Activated T-cell treated with anti-CD3 and anti-CD28 coated beads, Interleukin-2, amount 50 U/mL, for 72 hours (primary cell): ENCODE measurements at regions not wholly inside any gene's neighbourhood (a gene's known extent, or its start where the extent isn't known, plus 50 kb on each side); places are given as distances from the start of the nearest gene placed in this dataset.
A peak's percentile ranks its signal among the peaks of the same experiment; 100 is the strongest.
"Not testable (repeated sequence)": the region's sequence is repeated elsewhere in the genome, so short reads cannot be mapped to it uniquely, and the experiment has no call there.

Experiments used
- ATAC-seq, 2 donors: fragments of 150-1000 bp; cut with Tn5 transposase; replicated peaks in 1 of 2; 2 replicates each; pipeline ENCODE4 v1.10.0; 2021; ENCODE audit warnings: moderate library complexity in 2 of 2, mild to moderate bottlenecking in 1 of 2
- DNase-seq, 2 donors: peaks; one replicate each; pipeline ENCODE4 v3.0.0; 2021 to 2022; ENCODE audit warnings: mixed read lengths in 1 of 2
- H3K27ac Mint-ChIP-seq: one replicate; pipeline ENCODE4 v1.8.0; 2022; ENCODE audit warnings: mild to moderate bottlenecking, moderate library complexity, mixed read lengths
- H3K27me3 Mint-ChIP-seq: one replicate; pipeline ENCODE4 v1.8.0; 2022; ENCODE audit warnings: low read depth, mixed read lengths
- H3K36me3 Mint-ChIP-seq, 2 donors: one replicate each; pipeline ENCODE4 v1.8.0; 2022; ENCODE audit warnings: mixed read lengths in 2 of 2, mild to moderate bottlenecking in 1 of 2; ENCODE audit not compliant: insufficient read depth in 2 of 2
- H3K4me1 Mint-ChIP-seq: one replicate; pipeline ENCODE4 v1.8.0; 2022; ENCODE audit warnings: low read depth, mixed read lengths
- H3K4me3 Mint-ChIP-seq, 2 donors: one replicate each; pipeline ENCODE4 v1.8.0; 2022; ENCODE audit warnings: mild to moderate bottlenecking in 2 of 2, mixed read lengths in 2 of 2, moderate library complexity in 2 of 2
- H3K9me3 Mint-ChIP-seq, 2 donors: one replicate each; pipeline ENCODE4 v1.8.0; 2022; ENCODE audit warnings: mixed read lengths in 2 of 2

DNA sequence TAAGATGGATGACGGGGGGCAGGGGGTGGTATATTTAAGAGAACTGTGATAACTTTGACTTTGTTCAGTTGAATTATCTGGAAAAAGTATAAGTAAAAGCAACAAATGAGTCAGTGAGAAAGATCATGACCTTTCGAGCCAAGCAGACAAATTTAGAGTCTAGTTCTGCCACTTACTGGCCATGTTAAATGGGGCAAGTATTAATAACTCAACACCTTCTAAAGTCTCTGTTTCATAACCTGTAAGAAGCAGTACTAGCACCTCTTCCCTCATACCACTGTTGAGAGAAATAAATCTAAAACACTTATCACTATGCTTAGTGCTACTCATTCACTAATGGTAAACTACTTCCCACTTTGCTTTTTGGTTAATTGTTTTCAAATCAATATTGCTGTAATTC, 604.4 kb upstream of the LRRN3 start:
- no peak for DNase-seq
- Mint-ChIP-seq H3K4me3 (no peak overlapping the region), H3K36me3 (peaks cover 0 to 2% of the 10 kb centered on the region in 2 donors), H3K9me3 (peaks cover 0 to 7% of the 10 kb centered on the region in 2 donors), H3K27me3 (no peaks in the 10 kb centered on the region), H3K27ac (no peak overlapping the region), H3K4me1 (no peaks in the 10 kb centered on the region)
- ATAC-seq, result no peak

GRCh38 chr7:110502888-110503465, 588.0 kb upstream of the LRRN3 start:
- DNase-seq (no peak), ATAC-seq (no peak)
- H3K27ac Mint-ChIP-seq, result no peak overlapping the region
- no peaks in the 10 kb centered on the region for H3K27me3 Mint-ChIP-seq
- no peaks in the 10 kb centered on the region for H3K4me1 Mint-ChIP-seq
- H3K36me3 Mint-ChIP-seq, result no peaks in the 10 kb centered on the region
- no peaks in the 10 kb centered on the region for H3K9me3 Mint-ChIP-seq
- no peak overlapping the region for H3K4me3 Mint-ChIP-seq

- no peak overlapping the region for H3K27ac Mint-ChIP-seq
- DNase-seq (no peak), ATAC-seq (no peak)
- no peaks in the 10 kb centered on the region for H3K4me1 Mint-ChIP-seq
- no peaks in the 10 kb centered on the region for H3K36me3 Mint-ChIP-seq
- no peak overlapping the region for H3K4me3 Mint-ChIP-seq
- no peaks in the 10 kb centered on the region for H3K9me3 Mint-ChIP-seq
- H3K27me3 Mint-ChIP-seq, result no peaks in the 10 kb centered on the region
These were observed 583.6 kb upstream of the LRRN3 start for GRCh38 chr7:110507369-110507768.

DNA sequence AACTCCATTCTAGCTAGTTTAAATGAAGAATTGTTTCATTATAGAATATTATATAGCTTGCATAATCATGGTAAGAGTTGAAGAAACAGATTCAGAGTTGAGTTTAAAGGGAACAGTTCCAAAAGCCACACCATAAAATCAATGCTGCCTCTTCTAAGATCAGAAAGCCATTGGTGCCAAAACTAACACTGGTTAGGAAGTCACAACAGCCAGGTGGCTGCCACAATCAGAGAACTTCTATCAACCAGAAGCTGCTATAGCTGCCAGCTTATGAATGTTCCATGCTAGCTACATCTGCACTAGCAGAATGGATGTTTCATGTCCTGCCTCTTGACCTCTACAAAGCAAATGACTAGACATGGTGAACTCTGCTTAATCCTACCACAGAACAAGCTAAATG, 583.1 kb upstream of the LRRN3 start:
- H3K27ac Mint-ChIP-seq, result no peak overlapping the region
- no peaks in the 10 kb centered on the region for H3K36me3 Mint-ChIP-seq
- H3K27me3 Mint-ChIP-seq, result no peaks in the 10 kb centered on the region
- H3K4me3 Mint-ChIP-seq, result no peak overlapping the region
- no peaks in the 10 kb centered on the region for H3K9me3 Mint-ChIP-seq
- DNase-seq (no peak), ATAC-seq (no peak)
- no peaks in the 10 kb centered on the region for H3K4me1 Mint-ChIP-seq

DNA sequence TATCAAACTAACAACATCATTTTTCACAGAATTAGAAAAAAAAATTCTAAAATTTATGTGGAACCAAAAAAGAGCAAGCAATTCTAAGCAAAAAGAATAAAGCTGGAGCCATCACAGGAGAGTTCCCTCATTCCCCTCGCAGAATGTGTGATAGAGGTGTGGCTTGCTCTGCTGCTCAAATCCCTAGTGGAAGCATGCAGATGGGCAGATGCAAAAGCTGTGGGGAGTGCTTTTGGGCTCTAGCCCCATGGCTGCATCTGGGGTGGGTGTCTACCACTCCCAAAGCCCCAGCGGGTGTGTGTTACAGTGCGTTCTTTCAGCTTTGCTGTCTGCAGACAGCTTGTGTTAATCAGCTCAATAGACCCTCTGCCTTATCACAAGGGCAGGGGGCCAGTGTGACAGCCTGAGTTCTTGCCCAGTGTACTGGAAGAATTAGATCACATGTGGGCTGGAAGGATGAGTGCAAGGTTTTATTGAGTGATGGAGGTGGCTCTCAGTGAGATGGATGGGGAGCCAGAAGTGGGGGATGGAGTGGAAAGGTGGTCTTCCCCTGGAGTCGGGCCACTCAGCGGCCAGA, 575.9 kb upstream of the LRRN3 start:
- not testable (repeated sequence) for H3K9me3 Mint-ChIP-seq, H3K27ac Mint-ChIP-seq, H3K27me3 Mint-ChIP-seq, H3K4me1 Mint-ChIP-seq, ATAC-seq, H3K4me3 Mint-ChIP-seq, H3K36me3 Mint-ChIP-seq, DNase-seq

- Mint-ChIP-seq H3K4me3 (no peak overlapping the region), H3K27ac (no peak overlapping the region), H3K4me1 (no peaks in the 10 kb centered on the region), H3K9me3 (no peaks in the 10 kb centered on the region), H3K27me3 (no peaks in the 10 kb centered on the region), H3K36me3 (no peaks in the 10 kb centered on the region)
- ATAC-seq, result no peak
- DNase-seq, result no peak
These were observed 571.1 kb upstream of the LRRN3 start for GRCh38 chr7:110519851-110520250.

GRCh38 chr7:110521357-110521911, 569.5 kb upstream of the LRRN3 start:
- Mint-ChIP-seq H3K4me1 (no peaks in the 10 kb centered on the region), H3K9me3 (no peaks in the 10 kb centered on the region), H3K27ac (no peak overlapping the region), H3K4me3 (no peak overlapping the region), H3K27me3 (no peaks in the 10 kb centered on the region), H3K36me3 (no peaks in the 10 kb centered on the region)
- DNase-seq, result no peak
- no peak for ATAC-seq

GRCh38 chr7:110522061-110522760, 568.7 kb upstream of the LRRN3 start:
- H3K27me3 Mint-ChIP-seq, result no peaks in the 10 kb centered on the region
- ATAC-seq (no peak), DNase-seq (no peak)
- H3K4me3 Mint-ChIP-seq, result no peak overlapping the region
- H3K27ac Mint-ChIP-seq, result no peak overlapping the region
- H3K9me3 Mint-ChIP-seq, result no peaks in the 10 kb centered on the region
- no peaks in the 10 kb centered on the region for H3K36me3 Mint-ChIP-seq
- no peaks in the 10 kb centered on the region for H3K4me1 Mint-ChIP-seq

GRCh38 chr7:110522761-110523200, 568.1 kb upstream of the LRRN3 start:
- Mint-ChIP-seq H3K9me3 (no peaks in the 10 kb centered on the region), H3K36me3 (no peaks in the 10 kb centered on the region), H3K4me1 (no peaks in the 10 kb centered on the region), H3K27ac (no peak overlapping the region), H3K27me3 (no peaks in the 10 kb centered on the region), H3K4me3 (no peak overlapping the region)
- ATAC-seq (no peak), DNase-seq (no peak)

DNA sequence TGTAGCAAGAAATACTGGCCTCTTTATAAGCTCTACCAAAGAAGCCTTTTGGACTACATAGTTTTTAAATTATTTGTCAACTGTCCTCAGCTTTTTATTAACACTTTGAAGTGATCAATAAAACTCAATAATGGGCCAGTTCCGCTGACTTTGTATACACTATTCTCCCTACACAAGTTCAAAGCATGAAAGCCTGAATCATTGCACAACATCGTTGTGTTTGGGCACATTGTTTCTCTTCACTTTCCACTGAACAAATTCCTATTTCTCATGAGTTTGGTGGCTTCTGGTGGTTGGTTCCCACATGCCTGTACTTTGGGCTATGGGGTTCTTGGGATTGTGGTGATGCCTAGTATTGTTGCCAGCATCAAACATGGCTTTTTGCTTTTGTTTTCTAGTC, 561.8 kb upstream of the LRRN3 start:
- Mint-ChIP-seq H3K4me1 (no peaks in the 10 kb centered on the region), H3K27me3 (no peaks in the 10 kb centered on the region)

GRCh38 chr7:110531186-110531585, 559.7 kb upstream of the LRRN3 start:
- no peak overlapping the region for H3K27ac Mint-ChIP-seq
- ATAC-seq (no peak), DNase-seq (no peak)
- H3K27me3 Mint-ChIP-seq, result no peaks in the 10 kb centered on the region
- H3K4me3 Mint-ChIP-seq, result no peak overlapping the region
- H3K36me3 Mint-ChIP-seq, result no peaks in the 10 kb centered on the region
- no peaks in the 10 kb centered on the region for H3K9me3 Mint-ChIP-seq
- H3K4me1 Mint-ChIP-seq, result no peaks in the 10 kb centered on the region

More for the DNA sequence above, 561.8 kb upstream of the LRRN3 start:
- DNase-seq (no peak), ATAC-seq (no peak)
- H3K36me3 Mint-ChIP-seq, result no peaks in the 10 kb centered on the region
- H3K9me3 Mint-ChIP-seq, result no peaks in the 10 kb centered on the region
- no peak overlapping the region for H3K4me3 Mint-ChIP-seq
- no peak overlapping the region for H3K27ac Mint-ChIP-seq

GRCh38 chr7:110534241-110534931, 556.5 kb upstream of the LRRN3 start:
- Mint-ChIP-seq H3K36me3 (no peaks in the 10 kb centered on the region), H3K4me1 (no peaks in the 10 kb centered on the region), H3K27me3 (no peaks in the 10 kb centered on the region), H3K4me3 (no peak overlapping the region), H3K9me3 (peaks cover 0 to 4% of the 10 kb centered on the region in 2 donors), H3K27ac (no peak overlapping the region)
- DNase-seq, result no peak
- ATAC-seq, result peak in 1 of 2 donors; percentile 39

DNA sequence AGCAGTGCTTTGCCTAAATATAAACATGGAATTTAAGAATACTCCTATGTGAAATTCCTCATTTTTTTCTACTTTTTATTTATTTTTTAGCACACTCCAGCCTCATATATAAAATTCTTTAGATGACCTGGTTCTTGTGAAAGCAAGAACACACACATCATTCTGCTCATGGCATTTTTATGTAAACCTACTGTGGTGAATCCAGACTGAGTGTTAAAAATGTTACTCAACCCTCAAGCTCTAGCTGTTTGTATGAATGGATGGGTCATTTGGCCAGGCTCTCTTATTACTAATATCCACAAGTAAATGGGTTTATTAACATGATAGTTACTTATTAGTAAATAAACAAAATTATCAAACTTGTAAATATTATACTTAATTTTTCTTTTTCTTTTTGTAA, 551.7 kb upstream of the LRRN3 start:
- Mint-ChIP-seq H3K27me3 (no peaks in the 10 kb centered on the region), H3K4me1 (no peaks in the 10 kb centered on the region), H3K27ac (no peak overlapping the region), H3K9me3 (peaks cover 2 to 4% of the 10 kb centered on the region in 2 donors), H3K36me3 (no peaks in the 10 kb centered on the region), H3K4me3 (no peak overlapping the region)
- ATAC-seq (no peak), DNase-seq (no peak)
